Neuronal stem cell (in vitro differentiated cells): ENCODE measurements at regions not wholly inside any gene's neighbourhood (a gene's known extent, or its start where the extent isn't known, plus 50 kb on each side); places are given as distances from the start of the nearest gene placed in this dataset.

ENCODE experiments used
- DNase-seq: peaks from one replicate; pipeline ENCODE4 v3.0.0-alpha.2; 2013; ENCODE audit warnings: low spot score
- H2AFZ ChIP-seq: one replicate; pipeline ENCODE4 v1.6.1; 2013; ENCODE audit warnings: mild to moderate bottlenecking, low read length, inconsistent platforms
- H2AK5ac ChIP-seq: 2 replicates; pipeline ENCODE4 v1.6.1; 2013; ENCODE audit warnings: low read depth, mild to moderate bottlenecking, inconsistent platforms, low read length, moderate library complexity, mixed read lengths
- H2BK120ac ChIP-seq: 2 replicates; pipeline ENCODE4 v1.6.1; 2013; ENCODE audit warnings: low read depth, mild to moderate bottlenecking, inconsistent platforms, low read length, moderate library complexity, mixed read lengths
- H2BK12ac ChIP-seq: one replicate; pipeline ENCODE4 v1.6.1; 2013; ENCODE audit warnings: low read length, inconsistent platforms
- H2BK15ac ChIP-seq: 2 replicates; pipeline ENCODE4 v1.6.1; 2013; ENCODE audit warnings: mild to moderate bottlenecking, low read length, inconsistent platforms, mixed read lengths
- H2BK5ac ChIP-seq: one replicate; pipeline ENCODE4 v1.6.1; 2013; ENCODE audit warnings: inconsistent platforms, mild to moderate bottlenecking, low read length, moderate library complexity
- H3K14ac ChIP-seq: one replicate; pipeline ENCODE4 v1.6.1; 2013; ENCODE audit warnings: low read length, inconsistent platforms
- H3K18ac ChIP-seq: 2 replicates; pipeline ENCODE4 v1.6.1; 2013; ENCODE audit warnings: low read length, inconsistent platforms
- H3K23ac ChIP-seq: 2 replicates; pipeline ENCODE4 v1.6.1; 2013; ENCODE audit warnings: low read depth, mild to moderate bottlenecking, mixed read lengths, low read length, inconsistent platforms; ENCODE audit not compliant: poor library complexity
- H3K27ac ChIP-seq: replicated peaks from 3 replicates; pipeline ENCODE4 v1.5.1; 2013; ENCODE audit warnings: low read length, inconsistent platforms
- H3K27me3 ChIP-seq, 3 experiments: 2 replicates each; pipeline ENCODE4 v1.6.1; 2013; ENCODE audit warnings: low read length in 3 of 3, mild to moderate bottlenecking in 2 of 3, inconsistent platforms in 1 of 3, low read depth in 1 of 3, mixed read lengths in 1 of 3, moderate library complexity in 1 of 3; ENCODE audit not compliant: control insufficient read depth in 3 of 3, insufficient read depth in 3 of 3
- H3K36me3 ChIP-seq, 2 donors: replicated peaks in 1 of 2; 2 replicates each; pipeline ENCODE4 v1.6.1; 2013; ENCODE audit warnings: low read length in 2 of 2; ENCODE audit not compliant: control insufficient read depth in 2 of 2, insufficient read depth in 2 of 2
- H3K4ac ChIP-seq: 2 replicates; pipeline ENCODE4 v1.6.1; 2013; ENCODE audit warnings: inconsistent platforms, mild to moderate bottlenecking, low read length, moderate library complexity
- H3K4me1 ChIP-seq, 2 donors: 1 replicate in 1 of 2; 2 replicates in 1 of 2; pipeline ENCODE4 v1.6.1; 2013; ENCODE audit warnings: low read length in 2 of 2, low read depth in 1 of 2; ENCODE audit not compliant: control insufficient read depth in 2 of 2, insufficient read depth in 1 of 2
- H3K4me2 ChIP-seq: one replicate; pipeline ENCODE4 v1.6.1; 2013; ENCODE audit warnings: mild to moderate bottlenecking, low read length, inconsistent platforms; ENCODE audit not compliant: insufficient read depth, poor library complexity, severe bottlenecking
- H3K4me3 ChIP-seq, 2 donors: 2 replicates each; pipeline ENCODE4 v1.5.1; 2013; ENCODE audit warnings: low read length in 2 of 2, mild to moderate bottlenecking in 2 of 2, inconsistent platforms in 1 of 2, moderate library complexity in 1 of 2
- H3K79me1 ChIP-seq: one replicate; pipeline ENCODE4 v1.6.1; 2013; ENCODE audit warnings: low read depth, mild to moderate bottlenecking, inconsistent platforms, low read length, moderate library complexity
- H3K9ac ChIP-seq: one replicate; pipeline ENCODE4 v1.6.1; 2013; ENCODE audit warnings: mild to moderate bottlenecking, low read depth, low read length, inconsistent platforms; ENCODE audit not compliant: poor library complexity
- H3K9me3 ChIP-seq, 2 donors: replicated peaks in 1 of 2; 2 replicates each; pipeline versions ENCODE3 to v1.6.1; 2013; ENCODE audit warnings: low read length in 2 of 2, mild to moderate bottlenecking in 2 of 2, inconsistent platforms in 1 of 2, low read depth in 1 of 2, mixed read lengths in 1 of 2, moderate library complexity in 1 of 2; ENCODE audit not compliant: control insufficient read depth in 2 of 2, insufficient read depth in 1 of 2
- H4K8ac ChIP-seq: one replicate; pipeline ENCODE4 v1.6.1; 2013; ENCODE audit warnings: low read depth, mild to moderate bottlenecking, inconsistent platforms, low read length, moderate library complexity
- H4K91ac ChIP-seq: one replicate; pipeline ENCODE4 v1.6.1; 2013; ENCODE audit warnings: low read length, low read depth, mild to moderate bottlenecking, inconsistent platforms; ENCODE audit not compliant: poor library complexity
- WGBS, 2 donors: extraction: QIAGEN DNeasy Blood & Tissue Kit; methylation state at CpG; one replicate each; pipeline ENCODE4 v1.1.7; 2013; ENCODE audit warnings: missing lambda C conversion rate in 2 of 2, mixed read lengths in 1 of 2; ENCODE audit not compliant: insufficient read length in 2 of 2, insufficient replicate concordance in 1 of 2; ENCODE audit errors: extremely low coverage in 2 of 2; 5-methylcytosine and 5-hydroxymethylcytosine counted together

DNA sequence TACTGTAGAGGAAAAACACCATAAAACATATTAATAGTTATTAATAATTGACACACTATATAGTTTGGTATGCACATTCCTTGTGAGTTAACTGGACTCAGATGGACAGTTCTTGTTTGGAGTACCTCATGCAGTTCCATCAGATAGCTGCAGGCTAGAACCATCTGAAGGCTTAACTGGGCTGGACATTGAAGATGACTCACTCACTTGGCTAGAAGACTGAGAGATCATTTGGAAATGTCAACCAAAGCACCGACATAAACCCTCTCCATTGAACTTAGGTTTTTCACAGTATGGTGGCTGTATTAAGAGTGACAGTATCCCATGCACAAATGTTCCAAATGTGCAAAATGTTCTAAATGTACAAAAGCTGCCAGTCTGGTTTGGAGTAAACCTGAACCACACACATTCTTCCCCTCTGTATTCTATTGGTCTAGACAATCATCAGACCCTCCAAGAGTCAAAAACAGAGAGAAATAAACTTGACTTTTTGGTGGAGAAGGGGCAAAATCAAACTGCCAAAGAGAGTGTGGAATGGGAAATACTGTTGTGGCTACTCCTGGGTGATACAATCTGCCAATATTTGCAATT is 708.4 kb downstream of the KCNT2 start:
- no peak overlapping the region for H2BK5ac ChIP-seq
- H3K9ac ChIP-seq = no peak overlapping the region
- H2AK5ac ChIP-seq = no peak overlapping the region
- H3K79me1 ChIP-seq = no peaks in the 10 kb centered on the region
- no peak overlapping the region for H2BK12ac ChIP-seq
- H2BK120ac ChIP-seq = no peak overlapping the region
- no peak overlapping the region for H3K14ac ChIP-seq
- WGBS, 2 donors = no CpG with 5 or more reads among the region's 1 CpG
- H3K18ac ChIP-seq = no peak overlapping the region
- no peak overlapping the region for H3K4me2 ChIP-seq
- DNase-seq = no peak
- H3K9me3 ChIP-seq = no peaks in the 10 kb centered on the region
- no peak overlapping the region for H3K23ac ChIP-seq
- H4K8ac ChIP-seq = no peak overlapping the region
- H3K4me1 ChIP-seq = no peaks in the 10 kb centered on the region
- no peak overlapping the region for H3K4me3 ChIP-seq
- H2AFZ ChIP-seq = no peak overlapping the region
- H3K27ac ChIP-seq = no peak overlapping the region
- H4K91ac ChIP-seq = no peak overlapping the region
- no peak overlapping the region for H3K4ac ChIP-seq
- no peaks in the 10 kb centered on the region for H3K36me3 ChIP-seq
- H2BK15ac ChIP-seq = no peak overlapping the region
- H3K27me3 ChIP-seq = no peaks in the 10 kb centered on the region

- no peak overlapping the region for H3K14ac ChIP-seq
- H3K27ac ChIP-seq = no peak overlapping the region
- no peak for DNase-seq
- H4K8ac ChIP-seq = no peak overlapping the region
- H3K4me3 ChIP-seq = no peak overlapping the region
- no peak overlapping the region for H3K4ac ChIP-seq
- no peak overlapping the region for H3K4me2 ChIP-seq
- no peaks in the 10 kb centered on the region for H3K79me1 ChIP-seq
- H3K9ac ChIP-seq = no peak overlapping the region
- H3K36me3 ChIP-seq = no peaks in the 10 kb centered on the region
- H2AFZ ChIP-seq = no peak overlapping the region
- no peak overlapping the region for H2BK12ac ChIP-seq
- H3K23ac ChIP-seq = no peak overlapping the region
- no peak overlapping the region for H3K18ac ChIP-seq
- H2BK120ac ChIP-seq = no peak overlapping the region
- no peaks in the 10 kb centered on the region for H3K27me3 ChIP-seq
- H3K9me3 ChIP-seq = no peaks in the 10 kb centered on the region
- no peak overlapping the region for H2AK5ac ChIP-seq
- H3K4me1 ChIP-seq = no peaks in the 10 kb centered on the region
- no peak overlapping the region for H2BK5ac ChIP-seq
- H2BK15ac ChIP-seq = no peak overlapping the region
- no peak overlapping the region for H4K91ac ChIP-seq
- WGBS, 2 donors = no CpG with 5 or more reads among the region's 2 CpGs
Observed at GRCh38 chr1:195898924-195899323, 709.3 kb downstream of the KCNT2 start.

GRCh38 chr1:195898373-195898772 is 709.9 kb downstream of the KCNT2 start:
- H3K18ac ChIP-seq = no peak overlapping the region
- no peak overlapping the region for H3K23ac ChIP-seq
- H2BK5ac ChIP-seq = no peak overlapping the region
- no peaks in the 10 kb centered on the region for H3K27me3 ChIP-seq
- no peak overlapping the region for H2BK15ac ChIP-seq
- no peak overlapping the region for H4K91ac ChIP-seq
- H3K4me2 ChIP-seq = no peak overlapping the region
- H2BK12ac ChIP-seq = no peak overlapping the region
- H3K79me1 ChIP-seq = no peaks in the 10 kb centered on the region
- H3K36me3 ChIP-seq = no peaks in the 10 kb centered on the region
- WGBS, 2 donors = no CpG with 5 or more reads among the region's 3 CpGs
- H2BK120ac ChIP-seq = no peak overlapping the region
- DNase-seq = no peak
- no peak overlapping the region for H4K8ac ChIP-seq
- H3K4ac ChIP-seq = no peak overlapping the region
- H3K14ac ChIP-seq = no peak overlapping the region
- no peak overlapping the region for H3K27ac ChIP-seq
- H2AFZ ChIP-seq = no peak overlapping the region
- no peaks in the 10 kb centered on the region for H3K4me1 ChIP-seq
- no peak overlapping the region for H3K4me3 ChIP-seq
- H3K9ac ChIP-seq = no peak overlapping the region
- no peak overlapping the region for H2AK5ac ChIP-seq
- no peaks in the 10 kb centered on the region for H3K9me3 ChIP-seq

DNA sequence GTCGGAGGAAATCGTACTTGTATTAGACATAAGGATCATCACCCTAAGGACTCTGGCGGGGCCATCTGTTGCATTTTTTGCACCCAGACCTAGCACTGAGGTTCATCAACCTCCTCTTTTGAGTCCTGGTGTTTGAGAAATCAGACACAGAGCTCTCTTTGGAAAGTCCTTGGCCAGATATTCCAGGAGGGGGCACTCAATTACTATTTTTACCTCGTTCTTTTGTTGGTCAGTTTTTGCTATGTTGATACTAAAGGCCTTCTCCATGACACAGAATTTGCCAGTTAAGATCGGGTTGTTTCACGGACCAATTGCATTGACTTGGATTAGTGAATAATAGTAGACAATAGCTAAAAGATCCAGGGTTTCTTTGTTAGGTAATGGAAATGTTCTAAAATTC is 711.2 kb downstream of the KCNT2 start:
- Histone ChIP-seq H4K91ac (no peak overlapping the region), H3K4me1 (no peaks in the 10 kb centered on the region), H3K4ac (no peak overlapping the region), H2BK15ac (no peak overlapping the region), H3K9me3 (peaks cover 0 to 1% of the 10 kb centered on the region in 2 donors), H2BK5ac (no peak overlapping the region), H3K18ac (no peak overlapping the region), H3K36me3 (no peaks in the 10 kb centered on the region), H2AK5ac (no peak overlapping the region), H3K27me3 (no peaks in the 10 kb centered on the region), H4K8ac (no peak overlapping the region), H3K9ac (no peak overlapping the region), H3K4me3 (no peak overlapping the region), H3K4me2 (no peak overlapping the region), H2AFZ (no peak overlapping the region), H3K14ac (no peak overlapping the region), H2BK12ac (no peak overlapping the region), H2BK120ac (no peak overlapping the region), H3K23ac (no peak overlapping the region), H3K27ac (no peak overlapping the region), H3K79me1 (no peaks in the 10 kb centered on the region)
- DNase-seq = no peak
- WGBS, 2 donors = no CpG with 5 or more reads among the region's 6 CpGs
